CD4-positive, alpha-beta T cell (primary cell): ENCODE measurements at regions not wholly inside any gene's neighbourhood (a gene's known extent, or its start where the extent isn't known, plus 50 kb on each side); places are given as distances from the start of the nearest gene placed in this dataset.
A peak's percentile ranks its signal among the peaks of the same experiment; 100 is the strongest.

Experiments
- ATAC-seq: fragments of 200-7000 bp; cut with Tn5 transposase; one replicate; pipeline ENCODE4 v1.10.0; 2022; ENCODE audit warnings: mild to moderate bottlenecking; ENCODE audit not compliant: poor library complexity
- CTCF ChIA-PET: fragments of 350-600 bp; sonication (Branson Sonifier 250); formaldehyde crosslinking; loops from one replicate; lab custom pipeline; 2021; ENCODE audit warnings: antibody characterized with exemption, inconsistent platforms; lab: Charles Lee
- POLR2A ChIA-PET: fragments of 350-600 bp; sonication (Branson Sonifier 250); formaldehyde crosslinking; loops from one replicate; lab custom pipeline; 2021; ENCODE audit warnings: antibody characterized with exemption, inconsistent platforms; lab: Charles Lee
- DNase-seq, 14 experiments: peaks; one replicate each; pipeline ENCODE4 v3.0.0-alpha.2; 2013 to 2020; ENCODE audit warnings: mixed read lengths in 2 of 14
- H3K27ac ChIP-seq, 2 donors: one replicate each; pipeline versions ENCODE4 v1.5.1 to v1.7.0; 2013; ENCODE audit warnings: low read length in 2 of 2, low read depth in 1 of 2, mild to moderate bottlenecking in 1 of 2
- H3K27me3 ChIP-seq, 2 experiments: 1 replicate in 1 of 2; 2 replicates in 1 of 2; pipeline versions ENCODE4 v1.6.1 to v1.7.0; 2013; ENCODE audit warnings: low read length in 2 of 2, control low read depth in 1 of 2, mild to moderate bottlenecking in 1 of 2, moderate library complexity in 1 of 2; ENCODE audit not compliant: insufficient read depth in 2 of 2, control insufficient read depth in 1 of 2
- H3K36me3 ChIP-seq: one replicate; pipeline ENCODE4 v1.6.1; 2013; ENCODE audit warnings: low read length, control low read depth; ENCODE audit not compliant: insufficient read depth
- H3K4me1 ChIP-seq: one replicate; pipeline ENCODE4 v1.6.1; 2013; ENCODE audit warnings: low read length, control low read depth; ENCODE audit not compliant: insufficient read depth
- H3K4me3 ChIP-seq: one replicate; pipeline ENCODE4 v1.5.1; 2013; ENCODE audit warnings: mild to moderate bottlenecking, low read length, moderate library complexity
- H3K9me3 ChIP-seq, 2 experiments: 1 replicate in 1 of 2; 2 replicates in 1 of 2; pipeline versions ENCODE4 v1.6.1 to v1.7.0; 2013; ENCODE audit warnings: low read length in 2 of 2, mild to moderate bottlenecking in 2 of 2, control low read depth in 1 of 2, moderate library complexity in 1 of 2; ENCODE audit not compliant: control insufficient read depth in 1 of 2, insufficient read depth in 1 of 2
- H3K27ac Mint-ChIP-seq: one replicate; pipeline ENCODE4 v1.8.0; 2020; ENCODE audit warnings: mixed read lengths
- H3K27me3 Mint-ChIP-seq: one replicate; pipeline ENCODE4 v1.8.0; 2021; ENCODE audit warnings: mixed read lengths
- H3K36me3 Mint-ChIP-seq: one replicate; pipeline ENCODE4 v1.8.0; 2021; ENCODE audit warnings: low read depth, mixed read lengths
- H3K4me1 Mint-ChIP-seq: one replicate; pipeline ENCODE4 v1.8.0; 2021; ENCODE audit warnings: low read depth, mixed read lengths
- H3K4me3 Mint-ChIP-seq: one replicate; pipeline ENCODE4 v1.8.0; 2020; ENCODE audit warnings: mild to moderate bottlenecking, mixed read lengths
- H3K9me3 Mint-ChIP-seq: one replicate; pipeline ENCODE4 v1.8.0; 2020; ENCODE audit warnings: mixed read lengths
- CTCF ChIP-seq: fragments of 200-600 bp; IDR thresholded peaks from one replicate; pipeline ENCODE4 v1.8.0; 2022; ENCODE audit warnings: antibody characterized with exemption, mild to moderate bottlenecking
- intact Hi-C, 2 experiments: fragments of 100-400 bp; cut with DNase I in 1 of 2; cut with micrococcal nuclease in 1 of 2; formaldehyde crosslinking; loops; one replicate each; pipeline versions ENCODE4 v1.15.1 to v1.9.0; 2023 to 2025; cut with DNase I, micrococcal nuclease

- H3K36me3 Mint-ChIP-seq, result no peaks in the 10 kb centered on the region
- Histone ChIP-seq H3K4me1 (peaks cover 16% of the 10 kb centered on the region), H3K4me3 (no peak overlapping the region), H3K27me3 (peaks cover 0 to 7% of the 10 kb centered on the region in 2 experiments), H3K36me3 (no peaks in the 10 kb centered on the region), H3K27ac (no peak overlapping the region), H3K9me3 (peaks cover 0 to 3% of the 10 kb centered on the region in 2 experiments)
- intact Hi-C loops, result no loop called here
- no peaks in the 10 kb centered on the region for H3K9me3 Mint-ChIP-seq
- H3K4me3 Mint-ChIP-seq, result peak overlapping the region; percentile 1
- DNase-seq (no peak), ATAC-seq (no peak)
- TF ChIP-seq CTCF, result no peak
- ChIA-PET CTCF (no interaction called here), POLR2A (no interaction called here)
- H3K27me3 Mint-ChIP-seq, result peaks cover 36% of the 10 kb centered on the region
- H3K4me1 Mint-ChIP-seq, result peaks cover 12% of the 10 kb centered on the region
- H3K27ac Mint-ChIP-seq, result no peak overlapping the region
These were observed 82.4 kb upstream of the WSCD2 start for GRCh38 chr12:108046650-108047049.

- no peak overlapping the region for H3K4me3 ChIP-seq
- ATAC-seq (no peak), DNase-seq (peak in 1 of 14 experiments; percentile 21)
- H3K27ac ChIP-seq, result no peak overlapping the region
- H3K36me3 ChIP-seq, result no peaks in the 10 kb centered on the region
- Mint-ChIP-seq H3K36me3 (no peaks in the 10 kb centered on the region), H3K27ac (no peak overlapping the region), H3K4me1 (peaks cover 12% of the 10 kb centered on the region), H3K9me3 (no peaks in the 10 kb centered on the region), H3K4me3 (peak overlapping the region; percentile 1), H3K27me3 (peaks cover 39% of the 10 kb centered on the region)
- intact Hi-C loops, result no loop called here
- CTCF ChIA-PET, result no interaction called here
- peaks cover 16% of the 10 kb centered on the region for H3K4me1 ChIP-seq
- H3K27me3 ChIP-seq, result peaks cover 0 to 7% of the 10 kb centered on the region in 2 experiments
- no peak for TF ChIP-seq CTCF
- POLR2A ChIA-PET, result no interaction called here
- peaks cover 0 to 3% of the 10 kb centered on the region in 2 experiments for H3K9me3 ChIP-seq
These were observed 82.0 kb upstream of the WSCD2 start for GRCh38 chr12:108047071-108047550.

GRCh38 chr12:108048686-108049085, 80.4 kb upstream of the WSCD2 start:
- Mint-ChIP-seq H3K4me1 (peaks cover 12% of the 10 kb centered on the region), H3K27ac (no peak overlapping the region), H3K4me3 (no peak overlapping the region), H3K36me3 (no peaks in the 10 kb centered on the region), H3K27me3 (peaks cover 39% of the 10 kb centered on the region), H3K9me3 (no peaks in the 10 kb centered on the region)
- intact Hi-C loops, result no loop called here
- peaks cover 20% of the 10 kb centered on the region for H3K4me1 ChIP-seq
- H3K36me3 ChIP-seq, result no peaks in the 10 kb centered on the region
- ChIA-PET CTCF (no interaction called here), POLR2A (no interaction called here)
- no peak overlapping the region for H3K27ac ChIP-seq
- H3K27me3 ChIP-seq, result peaks cover 0 to 7% of the 10 kb centered on the region in 2 experiments
- DNase-seq, result no peak
- ATAC-seq, result no peak
- TF ChIP-seq CTCF, result no peak
- no peak overlapping the region for H3K4me3 ChIP-seq
- H3K9me3 ChIP-seq, result no peaks in the 10 kb centered on the region
